Small intestine (tissue), 7 donors: ENCODE measurements at regions not wholly inside any gene's neighbourhood (a gene's known extent, or its start where the extent isn't known, plus 50 kb on each side); places are given as distances from the start of the nearest gene placed in this dataset.

Source experiments
- DNase-seq, 2 donors: peaks; one replicate each; pipeline versions ENCODE4 v3.0.0 to v3.0.0-alpha.2; 2013
- FAIRE-seq: peaks from 2 replicates; lab custom pipeline; 2012; peaks lifted over from hg19 to GRCh38; lab: Jason Lieb, UNC
- H3K27ac ChIP-seq, 3 donors: one replicate each; pipeline ENCODE4 v1.5.1; 2013; ENCODE audit warnings: low read length in 2 of 3, mild to moderate bottlenecking in 2 of 3, control low read depth in 1 of 3, inconsistent platforms in 1 of 3, low read depth in 1 of 3, moderate library complexity in 1 of 3
- H3K27me3 ChIP-seq, 3 donors: one replicate each; pipeline ENCODE4 v1.6.1; 2013; ENCODE audit warnings: low read length in 3 of 3, inconsistent platforms in 1 of 3; ENCODE audit not compliant: control insufficient read depth in 3 of 3, insufficient read depth in 3 of 3
- H3K36me3 ChIP-seq, 3 donors: one replicate each; pipeline ENCODE4 v1.6.1; 2013; ENCODE audit warnings: low read length in 3 of 3, inconsistent platforms in 1 of 3, low read depth in 1 of 3, mild to moderate bottlenecking in 1 of 3, moderate library complexity in 1 of 3; ENCODE audit not compliant: control insufficient read depth in 3 of 3, insufficient read depth in 2 of 3
- H3K4me1 ChIP-seq, 3 donors: one replicate each; pipeline ENCODE4 v1.6.1; 2013; ENCODE audit warnings: low read length in 2 of 3, inconsistent platforms in 1 of 3, low read depth in 1 of 3, mild to moderate bottlenecking in 1 of 3, moderate library complexity in 1 of 3; ENCODE audit not compliant: control insufficient read depth in 3 of 3, insufficient read depth in 2 of 3
- H3K4me3 ChIP-seq, 3 donors: one replicate each; pipeline ENCODE4 v1.5.1; 2013; ENCODE audit warnings: low read length in 3 of 3, control low read depth in 1 of 3, inconsistent platforms in 1 of 3, low read depth in 1 of 3, mild to moderate bottlenecking in 1 of 3, moderate library complexity in 1 of 3
- H3K9me3 ChIP-seq, 2 donors: one replicate each; pipeline ENCODE4 v1.6.1; 2013; ENCODE audit warnings: low read depth in 1 of 2, low read length in 1 of 2; ENCODE audit not compliant: control insufficient read depth in 2 of 2, insufficient read depth in 1 of 2
- WGBS, 3 donors: extraction: QIAGEN DNeasy Blood & Tissue Kit; methylation state at CpG; one replicate each; pipeline ENCODE4 v1.1.7; 2013; 5-methylcytosine and 5-hydroxymethylcytosine counted together
- donor health status: healthy with polysubstance abuse.
- donor health status: control.
- donor health status: control.
- donor health status: Bipolar disorder and iron deficiency.
- donor health status: healthy.

DNA sequence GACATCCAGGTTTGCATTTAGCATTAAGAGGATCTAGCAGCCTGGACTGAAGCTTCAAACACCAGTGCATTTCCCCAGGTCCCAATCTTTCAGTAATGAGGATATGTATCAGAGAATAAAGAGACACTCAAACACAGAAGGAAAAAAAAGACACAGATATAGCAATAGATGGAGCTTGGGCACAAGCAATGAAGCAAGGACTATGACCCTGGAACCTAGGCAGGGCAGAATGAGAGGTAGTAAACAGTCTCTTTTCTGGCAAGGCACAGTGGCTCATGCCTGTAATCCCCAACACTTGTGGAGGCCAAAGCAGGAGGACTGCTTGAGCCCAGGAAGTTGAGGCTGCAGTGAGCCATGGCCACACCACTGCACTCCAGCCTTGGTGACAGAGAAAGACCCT lies 80.7 kb upstream of the HNRNPA3 start:
- H3K36me3 ChIP-seq, result no peaks in the 10 kb centered on the region
- no peaks in the 10 kb centered on the region for H3K9me3 ChIP-seq
- H3K4me3 ChIP-seq, result no peak overlapping the region
- H3K27me3 ChIP-seq, result no peaks in the 10 kb centered on the region
- H3K4me1 ChIP-seq, result no peaks in the 10 kb centered on the region
- no peak overlapping the region for H3K27ac ChIP-seq
- no peak for FAIRE-seq
- DNase-seq, result peak; percentile 12 to 35

DNA sequence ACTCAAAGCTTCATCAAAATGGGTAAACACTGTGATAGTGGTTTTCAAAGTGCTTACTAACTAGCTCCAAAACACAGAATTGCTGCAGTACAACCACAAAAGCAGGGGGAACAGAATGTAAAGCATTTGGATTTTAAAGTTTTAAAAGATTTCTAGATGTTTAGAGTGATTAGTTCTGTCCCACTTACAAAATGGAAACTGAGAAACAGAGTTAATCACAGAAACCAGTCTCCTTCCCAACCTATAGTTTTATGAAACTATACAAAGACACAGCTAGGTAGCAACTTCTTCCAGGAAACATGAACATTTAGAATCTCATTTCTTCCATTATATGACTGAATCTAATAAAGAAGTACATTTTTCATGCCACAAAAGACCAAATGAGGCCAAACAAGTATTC lies 73.8 kb upstream of the HNRNPA3 start:
- Histone ChIP-seq H3K9me3 (no peaks in the 10 kb centered on the region), H3K27me3 (no peaks in the 10 kb centered on the region), H3K4me3 (no peak overlapping the region), H3K27ac (no peak overlapping the region), H3K36me3 (no peaks in the 10 kb centered on the region), H3K4me1 (no peaks in the 10 kb centered on the region)
- DNase-seq (no peak), FAIRE-seq (no peak)

DNA sequence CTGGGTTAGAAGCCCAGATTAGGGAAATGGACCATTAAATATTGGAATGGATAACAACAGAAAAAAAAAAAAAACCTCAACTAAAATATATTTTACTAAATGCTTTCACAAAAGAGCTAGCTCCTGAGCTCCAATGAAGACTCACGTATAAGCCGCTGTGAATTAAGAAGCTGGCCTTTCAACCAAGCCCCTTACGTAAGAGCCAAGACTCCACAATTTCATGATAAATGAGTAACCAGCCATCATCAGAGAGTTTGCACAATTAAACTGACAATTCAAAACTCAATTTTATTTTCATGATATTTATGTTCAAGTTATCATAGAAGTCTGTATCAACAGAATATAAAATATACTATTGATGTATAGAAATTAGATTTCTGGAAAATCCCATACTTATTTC lies 70.7 kb upstream of the HNRNPA3 start:
- FAIRE-seq (no peak), DNase-seq (no peak)
- WGBS, 3 donors, result 89% methylated on average over 3 of the region's 3 CpGs
- Histone ChIP-seq H3K9me3 (no peaks in the 10 kb centered on the region), H3K27me3 (peaks cover 0 to 3% (median 0%) of the 10 kb centered on the region in 3 donors), H3K4me3 (no peak overlapping the region), H3K27ac (no peak overlapping the region), H3K36me3 (no peaks in the 10 kb centered on the region), H3K4me1 (no peaks in the 10 kb centered on the region)

DNA sequence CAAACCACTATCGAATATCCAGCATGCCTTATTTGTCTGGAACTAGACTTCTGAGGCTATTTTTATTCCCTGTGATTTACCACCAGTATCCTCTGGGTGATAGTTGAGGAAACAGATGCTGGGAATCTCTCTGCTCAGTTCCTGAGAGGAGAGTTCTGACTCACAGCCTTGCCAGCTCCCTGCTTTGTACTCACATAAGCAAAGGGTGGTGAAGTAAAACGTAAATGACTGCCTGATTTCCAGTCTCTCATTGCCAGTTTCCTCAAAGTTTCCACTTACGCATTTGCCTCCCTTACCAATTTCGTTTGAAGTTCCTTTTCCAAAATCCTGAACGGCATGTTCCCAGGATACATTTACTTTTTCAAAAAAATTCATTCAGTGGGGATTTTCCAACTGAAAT lies 69.2 kb upstream of the HNRNPA3 start:
- H3K4me3 ChIP-seq, result no peak overlapping the region
- H3K4me1 ChIP-seq, result peaks cover 0 to 1% (median under 1%) of the 10 kb centered on the region in 3 donors
- H3K27ac ChIP-seq, result no peak overlapping the region
- 44 to 63% (median 60%) methylated on average over 5 of the region's 5 CpGs for WGBS, 3 donors
- no peak for FAIRE-seq
- H3K9me3 ChIP-seq, result no peaks in the 10 kb centered on the region
- H3K36me3 ChIP-seq, result no peaks in the 10 kb centered on the region
- no peak for DNase-seq
- H3K27me3 ChIP-seq, result peaks cover 0 to 8% (median 6%) of the 10 kb centered on the region in 3 donors

DNA sequence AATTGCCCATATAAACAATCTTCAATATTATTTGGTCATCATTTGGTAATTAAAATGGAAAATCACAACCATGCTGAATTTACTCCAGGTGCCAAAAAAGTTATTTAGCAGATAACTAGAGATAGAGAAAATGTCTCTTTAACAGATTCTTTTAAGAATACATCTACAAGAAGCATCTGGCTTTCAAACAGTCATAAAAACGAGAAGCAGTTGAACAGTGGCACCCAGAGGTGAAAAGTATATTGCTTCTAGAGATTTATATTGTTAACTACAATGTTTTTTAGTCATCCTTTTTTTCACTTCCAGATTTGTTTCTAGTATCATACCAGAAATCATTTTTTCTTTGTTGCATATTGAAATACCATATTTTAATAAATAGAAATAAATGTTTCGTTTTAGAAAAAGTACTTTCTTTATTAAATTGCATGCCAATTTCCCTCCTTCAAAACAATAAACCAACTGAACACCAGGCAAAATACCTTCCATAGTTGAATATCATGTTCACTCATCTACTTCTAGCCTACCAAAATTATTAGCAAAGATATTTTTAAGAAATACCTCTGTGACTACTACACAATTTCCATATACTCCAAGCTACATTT lies 65.4 kb upstream of the HNRNPA3 start:
- DNase-seq (peak; percentile 56 to 58), FAIRE-seq (peak; percentile 88)
- Histone ChIP-seq H3K4me1 (peaks cover 0 to 5% (median 2%) of the 10 kb centered on the region in 3 donors), H3K4me3 (no peak overlapping the region), H3K27me3 (peaks cover 0 to 16% (median 8%) of the 10 kb centered on the region in 3 donors), H3K9me3 (no peaks in the 10 kb centered on the region), H3K27ac (no peak overlapping the region), H3K36me3 (no peaks in the 10 kb centered on the region)
- 0 to 3% (median 1%) methylated on average over 2 of the region's 2 CpGs for WGBS, 3 donors

DNA sequence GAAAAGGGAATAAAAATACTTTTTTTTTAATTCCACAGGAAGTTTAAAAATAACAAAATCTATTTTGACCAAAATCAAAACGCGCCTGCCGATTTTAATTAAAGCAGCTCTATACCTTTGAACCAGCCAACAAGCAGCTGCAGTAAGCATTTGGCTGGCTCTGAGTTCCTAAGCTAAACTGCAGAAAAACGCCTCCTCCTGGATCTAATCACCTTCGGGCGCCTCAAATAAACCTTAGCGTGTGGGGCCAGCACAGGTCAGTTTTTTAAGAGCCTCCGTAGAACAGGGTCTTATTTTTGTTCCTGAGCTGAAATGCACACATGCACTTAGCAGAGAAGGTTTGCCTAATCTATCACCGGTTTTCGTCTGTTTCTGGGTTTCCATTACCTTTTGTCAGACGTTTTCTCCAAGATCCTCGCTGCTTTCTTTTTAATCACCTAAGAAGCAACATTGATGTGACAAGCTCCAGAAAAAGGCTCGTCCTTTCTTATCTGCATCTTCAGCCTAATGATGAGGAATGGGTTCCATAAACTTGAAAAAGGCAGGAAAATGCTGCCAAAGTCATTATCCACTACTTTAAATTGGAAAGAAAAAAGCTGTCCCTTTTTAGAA lies 64.7 kb upstream of the HNRNPA3 start:
- peaks cover 0 to 16% (median 8%) of the 10 kb centered on the region in 3 donors for H3K27me3 ChIP-seq
- FAIRE-seq (no peak), DNase-seq (no peak)
- peaks cover 0 to 5% (median 2%) of the 10 kb centered on the region in 3 donors for H3K4me1 ChIP-seq
- WGBS, 3 donors, result 13 to 23% (median 17%) methylated on average over 13 of the region's 13 CpGs
- no peak overlapping the region for H3K4me3 ChIP-seq
- no peak overlapping the region for H3K27ac ChIP-seq
- H3K36me3 ChIP-seq, result no peaks in the 10 kb centered on the region
- no peaks in the 10 kb centered on the region for H3K9me3 ChIP-seq

DNA sequence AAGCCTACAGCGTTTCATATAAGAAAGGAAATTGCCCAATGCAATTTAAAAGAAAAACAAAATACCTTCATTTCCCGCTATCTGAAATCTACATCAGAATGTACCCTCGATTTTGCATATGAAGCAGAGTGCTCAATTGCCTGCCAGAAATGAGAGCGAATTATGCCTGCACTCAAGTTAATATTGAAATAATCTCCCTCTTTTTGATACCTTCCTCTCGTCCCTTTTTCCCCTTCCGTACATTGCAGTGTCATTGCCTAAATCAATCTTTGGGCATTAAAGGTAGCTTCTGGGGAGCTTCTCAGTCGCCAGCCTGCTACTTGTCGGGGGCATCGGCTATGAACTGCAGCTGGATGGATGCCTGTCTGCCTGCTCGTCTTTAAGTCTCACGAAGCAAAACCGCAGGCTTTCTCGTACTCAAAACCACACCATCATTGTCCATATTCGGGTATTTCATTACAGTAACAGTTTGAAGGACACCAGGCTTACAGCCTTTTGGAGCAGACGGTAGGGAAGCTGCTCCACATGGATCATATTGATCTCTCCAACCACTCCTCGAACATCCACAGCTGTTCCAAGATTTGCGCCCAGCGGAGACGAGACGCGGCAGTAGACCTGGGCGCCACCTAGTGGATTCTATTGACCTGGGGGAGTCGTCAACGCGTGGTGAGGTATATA lies 64.0 kb upstream of the HNRNPA3 start:
- WGBS, 3 donors, result 1 to 4% (median 2%) methylated on average over 25 of the region's 25 CpGs
- Histone ChIP-seq H3K27ac (no peak overlapping the region), H3K4me1 (peaks cover 0 to 5% (median 2%) of the 10 kb centered on the region in 3 donors), H3K27me3 (peaks cover 0 to 16% (median 8%) of the 10 kb centered on the region in 3 donors), H3K9me3 (no peaks in the 10 kb centered on the region), H3K4me3 (peak overlapping the region in 2 of 3 donors; percentile 9 to 27), H3K36me3 (no peaks in the 10 kb centered on the region)
- FAIRE-seq (no peak), DNase-seq (peak; percentile 86 to 88)

DNA sequence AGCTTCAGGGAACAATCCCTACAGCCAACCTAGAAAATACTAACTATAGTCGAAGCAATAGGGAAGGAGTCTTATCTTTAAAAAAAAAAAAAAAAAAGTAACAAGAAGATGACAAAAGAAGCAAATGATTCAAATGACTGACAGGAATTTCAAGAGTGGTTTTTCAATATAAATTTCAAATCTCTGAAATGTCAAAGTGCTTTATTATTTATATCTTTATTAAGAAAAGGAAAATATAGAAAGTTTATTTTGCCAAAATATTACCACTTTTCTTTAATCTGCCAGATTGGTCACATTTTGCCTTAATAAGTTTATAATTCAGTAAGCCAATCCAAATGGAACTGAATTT lies 63.5 kb upstream of the HNRNPA3 start:
- Histone ChIP-seq H3K27ac (no peak overlapping the region), H3K4me1 (peaks cover 0 to 5% (median 2%) of the 10 kb centered on the region in 3 donors), H3K4me3 (no peak overlapping the region), H3K27me3 (peaks cover 0 to 16% (median 8%) of the 10 kb centered on the region in 3 donors), H3K36me3 (no peaks in the 10 kb centered on the region), H3K9me3 (no peaks in the 10 kb centered on the region)
- DNase-seq (no peak), FAIRE-seq (no peak)
- 0% methylated on average over 1 of the region's 1 CpG for WGBS, 3 donors
